GM06990 (cell line): ENCODE measurements at regions not wholly inside any gene's neighbourhood (a gene's known extent, or its start where the extent isn't known, plus 50 kb on each side); places are given as distances from the start of the nearest gene placed in this dataset.

ENCODE experiments used
- DNase-seq: peaks from one replicate; pipeline ENCODE4 v3.0.0-alpha.2; 2011; ENCODE audit not compliant: insufficient read length; ENCODE audit errors: extremely low read depth
- H3K27me3 ChIP-seq: replicated peaks from 2 replicates; pipeline ENCODE4 v1.6.0; 2011; ENCODE audit warnings: low read length; ENCODE audit not compliant: control insufficient read depth, insufficient read depth
- H3K36me3 ChIP-seq: 2 replicates; pipeline ENCODE4 v1.5.1; 2011; ENCODE audit warnings: low read length; ENCODE audit not compliant: control insufficient read depth, insufficient read depth
- H3K4me3 ChIP-seq: replicated peaks from 2 replicates; pipeline ENCODE4 v1.5.1; 2011; ENCODE audit warnings: low read depth, mild to moderate bottlenecking, control low read depth, low read length
- CTCF ChIP-seq: IDR thresholded peaks from 2 replicates; pipeline ENCODE4 v1.5.1; 2011; ENCODE audit warnings: low read length, control low read depth, mild to moderate bottlenecking, inconsistent platforms; ENCODE audit not compliant: insufficient read depth, poor library complexity, severe bottlenecking

DNA sequence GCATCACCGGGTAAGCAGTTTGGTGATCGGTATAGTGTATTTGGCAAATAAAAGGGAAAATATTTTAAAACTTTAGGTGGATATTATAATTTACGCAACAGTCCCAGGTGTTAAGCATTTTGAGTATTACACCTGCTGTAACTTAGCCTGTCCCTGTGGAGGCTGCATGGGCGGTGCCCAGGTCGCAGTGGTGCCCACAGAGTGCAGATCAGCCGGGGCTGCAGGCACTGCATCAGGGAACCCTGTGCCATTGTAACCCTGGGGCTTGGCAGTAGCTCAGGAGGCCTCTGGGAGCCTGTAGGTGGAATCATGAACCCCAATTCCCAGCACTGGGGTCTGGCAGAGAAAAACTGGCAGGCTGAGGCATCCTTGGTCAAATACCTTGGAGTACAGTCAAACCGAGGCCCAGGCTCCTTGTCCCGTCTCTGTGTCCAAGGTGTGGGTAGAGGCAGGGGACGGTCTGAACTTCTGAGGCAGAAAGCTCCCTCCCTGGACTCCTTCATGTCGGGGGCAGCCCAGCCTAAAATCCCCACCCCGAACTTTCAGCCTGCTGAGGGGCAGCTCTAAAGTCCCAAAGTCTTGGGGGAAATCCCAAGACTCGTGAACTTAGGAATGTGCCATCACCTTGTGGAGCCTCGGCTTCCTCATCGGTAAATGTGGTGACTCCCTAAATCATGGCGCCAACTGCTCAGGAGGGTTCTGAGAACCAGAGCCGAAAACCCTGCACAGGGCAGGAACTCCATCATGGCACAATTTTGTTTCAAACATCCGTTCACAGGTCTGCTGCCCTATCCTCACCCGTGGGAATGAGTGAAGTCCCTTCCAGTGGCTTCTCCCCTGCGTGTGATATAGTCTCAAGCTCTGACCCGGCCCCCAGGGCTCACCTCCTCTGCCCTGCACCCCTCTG is 85.7 kb downstream of the INHBB start:
- no peaks in the 10 kb centered on the region; the same call in none of the 2 replicates for H3K27me3 ChIP-seq
- no peak for TF ChIP-seq CTCF

GRCh38 chr2:120432293-120432975 is 86.5 kb downstream of the INHBB start:
- TF ChIP-seq CTCF: no peak
- Histone ChIP-seq H3K27me3 (no peaks in the 10 kb centered on the region; the same call in none of the 2 replicates), H3K36me3 (no peaks in the 10 kb centered on the region), H3K4me3 (no peak overlapping the region)
- DNase-seq: no peak

More for the DNA sequence above, 85.7 kb downstream of the INHBB start:
- Histone ChIP-seq H3K4me3 (no peak overlapping the region), H3K36me3 (no peaks in the 10 kb centered on the region)
- no peak for DNase-seq

- no peak for DNase-seq
- TF ChIP-seq CTCF: no peak
- Histone ChIP-seq H3K36me3 (no peaks in the 10 kb centered on the region), H3K4me3 (no peak overlapping the region), H3K27me3 (no peaks in the 10 kb centered on the region; the same call in none of the 2 replicates)
Measured at GRCh38 chr2:120432976-120433815, 87.3 kb downstream of the INHBB start.

GRCh38 chr2:120433816-120434290 is 87.9 kb downstream of the INHBB start:
- H3K27me3 ChIP-seq: no peaks in the 10 kb centered on the region; the same call in none of the 2 replicates
- TF ChIP-seq CTCF: no peak
- H3K4me3 ChIP-seq: no peak overlapping the region
- no peak for DNase-seq
- no peaks in the 10 kb centered on the region for H3K36me3 ChIP-seq

- H3K27me3 ChIP-seq: no peaks in the 10 kb centered on the region; the same call in 1 of the 2 replicates
- DNase-seq: no peak
- TF ChIP-seq CTCF: no peak
Measured at GRCh38 chr2:120434492-120435308, 88.8 kb downstream of the INHBB start.

More at GRCh38 chr2:120434492-120435308, 88.8 kb downstream of the INHBB start:
- Histone ChIP-seq H3K36me3 (no peaks in the 10 kb centered on the region), H3K4me3 (no peak overlapping the region)
